DOHH2 (cell line): ENCODE measurements at regions not wholly inside any gene's neighbourhood (a gene's known extent, or its start where the extent isn't known, plus 50 kb on each side); places are given as distances from the start of the nearest gene placed in this dataset.

Experiments
- H3F3A ChIP-seq: fragments of 200-600 bp; sonication (generic), shearing (Covaris generic); 2 replicates; pipeline ENCODE4 v1.6.0; 2016; ENCODE audit warnings: antibody characterized with exemption, mild to moderate bottlenecking; ENCODE audit not compliant: control insufficient read depth, insufficient read depth
- H3K27ac ChIP-seq: fragments of 200-600 bp; sonication (generic); 2 replicates; pipeline ENCODE4 v1.5.1; 2014; ENCODE audit warnings: low read depth, mild to moderate bottlenecking, low read length, moderate library complexity
- H3K27me3 ChIP-seq: fragments of 200-600 bp; sonication (generic); 2 replicates; pipeline ENCODE4 v1.6.1; 2014; ENCODE audit warnings: mild to moderate bottlenecking, low read length, mixed read lengths; ENCODE audit not compliant: control insufficient read depth
- H3K36me3 ChIP-seq: fragments of 200-600 bp; sonication (generic); 2 replicates; pipeline ENCODE4 v1.6.1; 2014; ENCODE audit warnings: mild to moderate bottlenecking, low read length, moderate library complexity, mixed read lengths; ENCODE audit not compliant: control insufficient read depth
- H3K4me1 ChIP-seq: fragments of 200-600 bp; sonication (generic); 2 replicates; pipeline ENCODE4 v1.6.1; 2014; ENCODE audit warnings: mild to moderate bottlenecking, low read length, mixed read lengths; ENCODE audit not compliant: control insufficient read depth
- H3K4me2 ChIP-seq: fragments of 200-600 bp; sonication (generic); 2 replicates; pipeline ENCODE4 v1.6.0; 2014; ENCODE audit warnings: mild to moderate bottlenecking, low read length, moderate library complexity
- H3K4me3 ChIP-seq: fragments of 200-600 bp; sonication (generic); 2 replicates; pipeline ENCODE4 v1.5.1; 2014; ENCODE audit warnings: mild to moderate bottlenecking, low read length, mixed read lengths
- H3K79me2 ChIP-seq: fragments of 200-600 bp; sonication (generic); 2 replicates; pipeline ENCODE4 v1.6.1; 2014; ENCODE audit warnings: mild to moderate bottlenecking, low read length, mixed read lengths; ENCODE audit not compliant: control insufficient read depth
- H3K9me2 ChIP-seq: fragments of 200-600 bp; sonication (generic); replicated peaks from 2 replicates; pipeline ENCODE4 v1.6.1; 2014; ENCODE audit warnings: mild to moderate bottlenecking, low read length, mixed read lengths; ENCODE audit not compliant: control insufficient read depth
- H3K9me3 ChIP-seq: fragments of 200-600 bp; sonication (generic); 2 replicates; pipeline ENCODE4 v1.6.1; 2014; ENCODE audit warnings: antibody characterized with exemption, low read length, mixed read lengths; ENCODE audit not compliant: control insufficient read depth, insufficient read depth
- H4K20me1 ChIP-seq: fragments of 200-600 bp; sonication (generic); 2 replicates; pipeline ENCODE4 v1.6.0; 2014; ENCODE audit warnings: low read depth, mild to moderate bottlenecking, antibody characterized with exemption, low read length, moderate library complexity; ENCODE audit not compliant: control insufficient read depth, insufficient read depth
- CTCF ChIP-seq: fragments of 200-600 bp; sonication (generic); IDR thresholded peaks from one replicate; pipeline ENCODE4 v1.5.1; 2014; ENCODE audit warnings: antibody characterized with exemption, mild to moderate bottlenecking, low read depth, low read length; ENCODE audit not compliant: poor library complexity, severe bottlenecking
- EZH2phosphoT487 ChIP-seq: fragments of 200-600 bp; sonication (generic); IDR thresholded peaks from 2 replicates; pipeline ENCODE4 v1.6.1; 2017; ENCODE audit warnings: borderline replicate concordance, mild to moderate bottlenecking, antibody characterized with exemption, low read length, moderate library complexity, mixed read lengths

DNA sequence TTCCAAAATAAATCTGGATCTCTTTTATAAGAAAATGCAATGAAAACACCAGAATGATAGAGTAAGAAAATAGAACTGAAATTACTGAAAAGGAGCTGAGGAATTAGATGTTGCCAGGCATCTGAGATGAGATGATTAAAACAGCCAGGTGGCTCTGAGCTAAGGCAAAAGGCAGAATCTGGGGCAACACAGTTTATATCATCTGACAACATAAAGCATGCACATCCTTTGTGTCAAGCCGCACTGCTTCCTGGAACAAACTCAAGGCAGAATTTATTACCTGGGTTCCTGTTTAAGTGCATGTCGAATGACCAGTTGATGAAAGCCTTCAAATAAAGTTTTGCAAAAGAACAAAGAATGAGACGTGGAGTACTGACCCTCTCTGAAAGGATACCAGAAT is 247.0 kb downstream of the SNX10 start:
- H3K9me3 ChIP-seq: no peaks in the 10 kb centered on the region
- H3K4me3 ChIP-seq: no peak overlapping the region

DNA sequence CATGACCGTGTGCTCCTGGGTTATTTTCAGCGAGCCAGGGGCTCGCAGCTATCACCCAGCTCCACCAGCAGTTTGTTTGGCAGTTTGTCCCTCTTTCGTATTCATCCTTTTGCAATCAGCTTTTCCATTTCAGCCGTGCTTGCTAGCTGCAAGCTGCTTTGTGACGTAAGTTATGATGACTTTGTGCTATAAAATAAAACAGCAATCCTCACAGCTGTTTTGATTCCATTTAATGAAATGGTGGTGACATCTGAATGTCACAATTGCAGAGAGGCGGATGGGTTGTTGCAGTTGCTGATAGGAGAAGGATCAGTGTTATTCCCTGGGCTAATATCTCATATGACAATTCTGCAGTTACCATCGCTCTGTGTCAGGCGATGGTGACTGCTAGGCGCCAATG is 251.7 kb downstream of the SNX10 start:
- Histone ChIP-seq H3K9me3 (no peaks in the 10 kb centered on the region), H3K27me3 (peaks cover 37% of the 10 kb centered on the region), H3K36me3 (no peaks in the 10 kb centered on the region), H4K20me1 (no peaks in the 10 kb centered on the region), H3K4me3 (no peak overlapping the region), H3F3A (no peaks in the 10 kb centered on the region), H3K9me2 (no peaks in the 10 kb centered on the region), H3K4me1 (no peaks in the 10 kb centered on the region), H3K79me2 (no peaks in the 10 kb centered on the region), H3K27ac (no peak overlapping the region), H3K4me2 (no peak overlapping the region)
- TF ChIP-seq CTCF: no peak
- no peak for TF ChIP-seq EZH2phosphoT487

More for the DNA sequence above, 247.0 kb downstream of the SNX10 start:
- no peaks in the 10 kb centered on the region for H3K36me3 ChIP-seq
- no peaks in the 10 kb centered on the region for H3K79me2 ChIP-seq
- no peak overlapping the region for H3K4me2 ChIP-seq
- H4K20me1 ChIP-seq: no peaks in the 10 kb centered on the region
- no peak overlapping the region for H3K27ac ChIP-seq
- no peaks in the 10 kb centered on the region for H3K9me2 ChIP-seq
- peaks cover 76% of the 10 kb centered on the region for H3K27me3 ChIP-seq
- no peaks in the 10 kb centered on the region for H3K4me1 ChIP-seq
- no peaks in the 10 kb centered on the region for H3F3A ChIP-seq
- TF ChIP-seq CTCF (no peak), EZH2phosphoT487 (peak; percentile 81; the same call in 1 of the 2 replicates)

DNA sequence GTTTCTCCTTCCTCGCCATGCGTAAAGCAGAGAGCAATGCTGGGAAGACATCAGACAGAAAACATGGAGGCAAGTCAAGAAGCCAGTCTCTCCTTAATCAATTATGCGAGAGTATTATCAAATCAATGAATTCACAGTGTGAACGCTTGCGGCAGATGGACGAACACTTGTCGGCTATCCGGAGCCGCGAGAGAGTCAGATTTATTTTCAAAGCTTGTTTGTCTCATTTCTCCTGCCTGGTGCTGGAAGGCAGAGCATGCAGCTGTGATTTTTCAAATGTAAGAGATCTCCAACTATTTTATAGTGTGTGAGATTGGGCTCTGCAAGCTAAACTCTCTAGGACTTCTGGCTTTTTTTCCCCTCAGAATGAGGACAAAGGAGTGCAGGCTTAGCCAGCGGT is 252.3 kb downstream of the SNX10 start:
- no peak overlapping the region for H3K4me2 ChIP-seq
- no peaks in the 10 kb centered on the region for H3F3A ChIP-seq
- no peaks in the 10 kb centered on the region for H3K9me3 ChIP-seq
- H3K4me1 ChIP-seq: no peaks in the 10 kb centered on the region
- H3K27ac ChIP-seq: no peak overlapping the region
- H3K36me3 ChIP-seq: no peaks in the 10 kb centered on the region
- no peak overlapping the region for H3K4me3 ChIP-seq
- H3K9me2 ChIP-seq: no peaks in the 10 kb centered on the region
- H3K79me2 ChIP-seq: no peaks in the 10 kb centered on the region
- H3K27me3 ChIP-seq: peaks cover 31% of the 10 kb centered on the region
- TF ChIP-seq EZH2phosphoT487 (no peak), CTCF (no peak)
- H4K20me1 ChIP-seq: no peaks in the 10 kb centered on the region

- no peak for TF ChIP-seq EZH2phosphoT487
- TF ChIP-seq CTCF: no peak
- Histone ChIP-seq H3K4me1 (no peaks in the 10 kb centered on the region), H4K20me1 (no peaks in the 10 kb centered on the region), H3K36me3 (no peaks in the 10 kb centered on the region), H3K4me3 (no peak overlapping the region), H3K79me2 (no peaks in the 10 kb centered on the region), H3K9me2 (no peaks in the 10 kb centered on the region), H3F3A (no peaks in the 10 kb centered on the region), H3K9me3 (no peaks in the 10 kb centered on the region), H3K27me3 (peaks cover 8% of the 10 kb centered on the region), H3K27ac (no peak overlapping the region), H3K4me2 (no peak overlapping the region)
These were observed 254.9 kb downstream of the SNX10 start for GRCh38 chr7:26546508-26547053.
